ENCODE measurements at regions not wholly inside any gene's neighbourhood (a gene's known extent, or its start where the extent isn't known, plus 50 kb on each side); places are given as distances from the start of the nearest gene placed in this dataset.

GRCh38 chr4:14302021-14302420 is 674.5 kb upstream of the BOD1L1 start:
- Histone ChIP-seq H3K4me1 (no peaks in the 10 kb centered on the region), H3K4me3 (no peak overlapping the region), H3K27me3 (replicated peaks in 1 of 7) (no peaks in the 10 kb centered on the region), H3K36me3 (no peaks in the 10 kb centered on the region), H3K27ac (no peak overlapping the region), H3K9me3 (no peaks in the 10 kb centered on the region)
- DNase-seq: no peak
- TF ChIP-seq POLR2A (IDR thresholded peaks at IDR 0.05): no peak
- no peak for TF ChIP-seq CTCF (IDR thresholded peaks at IDR 0.05 in 8 of 11, conservative IDR thresholded peaks at IDR 0.05 in 3 of 11)
- no peak for TF ChIP-seq POLR2AphosphoS5 (IDR thresholded peaks at IDR 0.05)
- intact Hi-C loops (cut with DNase I; ENCODE audit: low total_unique reads): no loop called here

GRCh38 chr4:14303856-14304255 is 676.3 kb upstream of the BOD1L1 start:
- H3K36me3 ChIP-seq: no peaks in the 10 kb centered on the region
- no peak overlapping the region for H3K27ac ChIP-seq
- TF ChIP-seq POLR2AphosphoS5 (IDR thresholded peaks at IDR 0.05): no peak
- TF ChIP-seq POLR2A (IDR thresholded peaks at IDR 0.05): no peak
- TF ChIP-seq CTCF (IDR thresholded peaks at IDR 0.05 in 8 of 11, conservative IDR thresholded peaks at IDR 0.05 in 3 of 11): no peak
- H3K4me3 ChIP-seq: no peak overlapping the region
- DNase-seq: no peak
- no peaks in the 10 kb centered on the region for H3K9me3 ChIP-seq
- H3K27me3 ChIP-seq (replicated peaks in 1 of 7): no peaks in the 10 kb centered on the region
- no peaks in the 10 kb centered on the region for H3K4me1 ChIP-seq
- intact Hi-C loops (cut with DNase I; ENCODE audit: low total_unique reads): no loop called here
- 74 to 90% (median 84%) methylated on average over 3 of the region's 3 CpGs for WGBS, 5 donors

- Histone ChIP-seq H3K36me3 (no peaks in the 10 kb centered on the region), H3K4me1 (no peaks in the 10 kb centered on the region), H3K27me3 (replicated peaks in 1 of 7) (no peaks in the 10 kb centered on the region), H3K4me3 (no peak overlapping the region), H3K27ac (no peak overlapping the region), H3K9me3 (no peaks in the 10 kb centered on the region)
- intact Hi-C loops (cut with DNase I; ENCODE audit: low total_unique reads): no loop called here
- no peak for DNase-seq
- TF ChIP-seq POLR2AphosphoS5 (IDR thresholded peaks at IDR 0.05) (no peak), CTCF (IDR thresholded peaks at IDR 0.05 in 8 of 11, conservative IDR thresholded peaks at IDR 0.05 in 3 of 11) (no peak), POLR2A (IDR thresholded peaks at IDR 0.05) (no peak)
Measured at GRCh38 chr4:14308229-14308651, 680.7 kb upstream of the BOD1L1 start.

- TF ChIP-seq POLR2A (IDR thresholded peaks at IDR 0.05) (no peak), CTCF (IDR thresholded peaks at IDR 0.05 in 8 of 11, conservative IDR thresholded peaks at IDR 0.05 in 3 of 11) (no peak), POLR2AphosphoS5 (IDR thresholded peaks at IDR 0.05) (no peak)
- H3K36me3 ChIP-seq: no peaks in the 10 kb centered on the region
- intact Hi-C loops (cut with DNase I; ENCODE audit: low total_unique reads): no loop called here
- H3K9me3 ChIP-seq: no peaks in the 10 kb centered on the region
- no peak overlapping the region for H3K4me3 ChIP-seq
- no peaks in the 10 kb centered on the region for H3K4me1 ChIP-seq
- 46 to 65% (median 50%) methylated on average over 2 of the region's 2 CpGs for WGBS, 5 donors
- no peaks in the 10 kb centered on the region for H3K27me3 ChIP-seq (replicated peaks in 1 of 7)
- DNase-seq: no peak
- no peak overlapping the region for H3K27ac ChIP-seq
Measured at GRCh38 chr4:14309431-14309830, 681.9 kb upstream of the BOD1L1 start.

Data from spleen (tissue), 11 donors.